Transverse colon (tissue), 4 donors: ENCODE measurements at regions not wholly inside any gene's neighbourhood (a gene's known extent, or its start where the extent isn't known, plus 50 kb on each side); places are given as distances from the start of the nearest gene placed in this dataset.

Experiments
- DNase-seq: peaks from one replicate; pipeline ENCODE4 v3.0.0-alpha.2; 2019
- H3K27ac ChIP-seq, 4 donors: fragments of 200-600 bp; sonication (generic); 2 replicates each; pipeline ENCODE4 v1.5.1; 2016 to 2018; ENCODE audit warnings: inconsistent platforms in 4 of 4
- H3K27me3 ChIP-seq: fragments of 200-600 bp; sonication (generic); 2 replicates; pipeline ENCODE4 v1.5.1; 2017; ENCODE audit warnings: inconsistent platforms
- H3K36me3 ChIP-seq, 4 donors: fragments of 200-600 bp; sonication (generic); 2 replicates each; pipeline ENCODE4 v1.5.1; 2017 to 2019; ENCODE audit warnings: inconsistent platforms in 4 of 4
- H3K4me1 ChIP-seq, 4 donors: fragments of 200-600 bp; sonication (generic); 2 replicates each; pipeline ENCODE4 v1.5.1; 2017 to 2020; ENCODE audit warnings: inconsistent platforms in 4 of 4
- H3K4me3 ChIP-seq, 4 donors: fragments of 200-600 bp; sonication (generic); 1 replicate in 1 of 4; 2 replicates in 3 of 4; pipeline versions ENCODE4 v1.5.1 to v1.6.1; 2017 to 2019; ENCODE audit warnings: inconsistent platforms in 4 of 4
- H3K9me3 ChIP-seq, 2 donors: fragments of 200-600 bp; sonication (generic); 2 replicates each; pipeline ENCODE4 v1.5.1; 2017 to 2019; ENCODE audit warnings: inconsistent platforms in 2 of 2
- EP300 ChIP-seq: sonication (generic); formaldehyde crosslinking; IDR thresholded peaks from one replicate; pipeline ENCODE4 v1.6.1; 2017; ENCODE audit warnings: antibody characterized with exemption, low read depth
- POLR2A ChIP-seq: fragments of 450-650 bp; IDR thresholded peaks from one replicate; pipeline ENCODE4 v1.6.1; 2016; ENCODE audit warnings: antibody characterized with exemption, mild to moderate bottlenecking, moderate library complexity
- POLR2AphosphoS5 ChIP-seq, 3 donors: sonication (generic); formaldehyde crosslinking; IDR thresholded peaks; one replicate each; pipeline ENCODE4 v1.6.1; 2016; ENCODE audit warnings: antibody characterized with exemption in 3 of 3
- WGBS, 2 donors: methylation state at CpG; one replicate each; pipeline ENCODE4 v1.1.5; 2018; ENCODE audit warnings: low coverage in 1 of 2; 5-methylcytosine and 5-hydroxymethylcytosine counted together
- in situ Hi-C, 4 donors: fragments of 200-750 bp; cut with MboI; loops; one replicate each; pipeline versions ENCODE4 v1.15.0 to v1.15.1; 2017; ENCODE audit warnings: low sequenced_read_pairs in 3 of 4, low pct_ligation_motif_present in 1 of 4, low pct_unique_long_range_greater_than_20kb in 1 of 4
- intact Hi-C: fragments of 100-400 bp; cut with DNase I; formaldehyde crosslinking; loops from one replicate; pipeline ENCODE4 v1.15.1; 2023; ENCODE audit warnings: low total_unique reads
- TF ChIP-seq, protein P1 (sequence below), 5 experiments: fragments of 200-600 bp in 3 of 5; fragments of 450-650 bp in 2 of 5; sonication (generic) in 3 of 5; IDR thresholded peaks; 1 replicate in 2 of 5; 2 replicates in 3 of 5; pipeline ENCODE4 v1.5.1; 2016 to 2017; ENCODE audit warnings: antibody characterized with exemption in 5 of 5, inconsistent platforms in 3 of 5, mild to moderate bottlenecking in 2 of 5, moderate library complexity in 1 of 5

DNA sequence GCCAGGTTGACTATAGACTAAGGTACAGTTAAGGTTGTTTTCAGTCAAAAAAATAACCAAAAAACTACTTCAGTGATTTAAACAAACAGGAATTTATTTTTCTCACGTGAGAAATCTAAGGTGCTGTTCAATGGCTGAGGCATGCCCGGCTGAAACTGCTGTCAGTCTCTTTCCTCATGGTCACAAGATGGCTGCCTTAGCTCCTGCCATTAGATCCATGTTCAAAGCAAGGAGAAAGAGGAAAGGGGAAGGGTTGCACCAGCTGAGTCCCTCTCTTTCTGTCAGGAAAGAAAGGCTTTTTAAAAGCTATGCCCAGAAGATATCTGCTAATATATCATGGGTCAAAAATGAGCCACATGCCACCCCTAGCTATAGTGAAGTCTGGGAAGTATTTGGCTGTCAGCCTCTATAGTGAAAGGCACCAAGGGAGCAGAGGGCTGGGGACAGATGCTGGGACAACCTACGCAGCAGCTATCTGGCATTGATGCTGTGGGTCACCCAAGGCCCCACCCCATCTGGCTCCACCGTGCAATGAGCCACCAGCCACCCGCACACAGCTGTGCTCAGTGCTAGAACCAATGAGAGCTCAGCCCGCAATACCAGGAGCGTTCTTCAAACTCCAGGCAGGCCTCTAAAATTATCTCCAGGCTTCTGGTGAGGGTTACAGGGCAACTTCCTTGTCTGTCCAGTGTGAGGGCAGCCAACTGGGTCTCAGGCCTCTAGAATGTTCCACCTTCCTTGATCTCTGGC lies 64.7 kb upstream of the GATA2 start:
- in situ Hi-C loops (no loop called here), intact Hi-C loops (no loop called here)
- 89 to 100% methylated on average over 2 to 7 of the region's 7 CpGs for WGBS, 2 donors
- H3K4me3 ChIP-seq = no peak overlapping the region
- no peaks in the 10 kb centered on the region for H3K36me3 ChIP-seq
- no peaks in the 10 kb centered on the region for H3K9me3 ChIP-seq
- H3K27ac ChIP-seq = no peak overlapping the region
- no peak for DNase-seq
- no peaks in the 10 kb centered on the region for H3K4me1 ChIP-seq
- H3K27me3 ChIP-seq = peaks cover 71% of the 10 kb centered on the region
- TF ChIP-seq POLR2AphosphoS5 (IDR thresholded peaks at IDR 0.05) (no peak), EP300 (no peak), POLR2A (no peak)
- TF ChIP-seq, protein P1, sequence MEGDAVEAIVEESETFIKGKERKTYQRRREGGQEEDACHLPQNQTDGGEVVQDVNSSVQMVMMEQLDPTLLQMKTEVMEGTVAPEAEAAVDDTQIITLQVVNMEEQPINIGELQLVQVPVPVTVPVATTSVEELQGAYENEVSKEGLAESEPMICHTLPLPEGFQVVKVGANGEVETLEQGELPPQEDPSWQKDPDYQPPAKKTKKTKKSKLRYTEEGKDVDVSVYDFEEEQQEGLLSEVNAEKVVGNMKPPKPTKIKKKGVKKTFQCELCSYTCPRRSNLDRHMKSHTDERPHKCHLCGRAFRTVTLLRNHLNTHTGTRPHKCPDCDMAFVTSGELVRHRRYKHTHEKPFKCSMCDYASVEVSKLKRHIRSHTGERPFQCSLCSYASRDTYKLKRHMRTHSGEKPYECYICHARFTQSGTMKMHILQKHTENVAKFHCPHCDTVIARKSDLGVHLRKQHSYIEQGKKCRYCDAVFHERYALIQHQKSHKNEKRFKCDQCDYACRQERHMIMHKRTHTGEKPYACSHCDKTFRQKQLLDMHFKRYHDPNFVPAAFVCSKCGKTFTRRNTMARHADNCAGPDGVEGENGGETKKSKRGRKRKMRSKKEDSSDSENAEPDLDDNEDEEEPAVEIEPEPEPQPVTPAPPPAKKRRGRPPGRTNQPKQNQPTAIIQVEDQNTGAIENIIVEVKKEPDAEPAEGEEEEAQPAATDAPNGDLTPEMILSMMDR (IDR thresholded peaks at IDR 0.05) = no peak

DNA sequence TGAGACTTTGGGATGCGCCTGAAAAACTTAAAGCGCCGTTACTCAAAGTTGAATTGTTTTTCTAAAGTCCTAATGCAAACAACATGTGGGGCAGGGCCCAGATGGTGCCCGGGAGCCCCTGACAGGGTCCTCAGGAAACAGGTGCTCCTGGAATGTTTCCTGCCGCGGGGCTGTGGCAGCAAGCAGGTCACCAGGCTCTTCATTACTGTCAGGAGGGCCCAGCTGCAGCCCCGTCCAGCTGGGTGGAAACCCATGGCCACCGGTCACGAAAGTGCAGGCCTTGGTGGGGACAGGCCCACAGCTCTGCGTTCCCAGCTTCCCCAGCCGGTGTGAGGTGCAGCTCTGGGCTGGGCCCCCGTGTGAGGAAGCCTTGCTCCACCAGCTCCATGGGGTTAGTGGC lies 63.9 kb upstream of the GATA2 start:
- DNase-seq = no peak
- no peak overlapping the region for H3K27ac ChIP-seq
- no peaks in the 10 kb centered on the region for H3K36me3 ChIP-seq
- in situ Hi-C loops (no loop called here), intact Hi-C loops (no loop called here)
- TF ChIP-seq EP300 (no peak), POLR2A (no peak), POLR2AphosphoS5 (IDR thresholded peaks at IDR 0.05) (no peak)
- TF ChIP-seq, protein P1 (IDR thresholded peaks at IDR 0.05) = no peak
- H3K4me1 ChIP-seq = no peaks in the 10 kb centered on the region
- H3K27me3 ChIP-seq = peaks cover 71% of the 10 kb centered on the region
- no peak overlapping the region for H3K4me3 ChIP-seq
- 47% methylated on average over 12 of the region's 12 CpGs; no CpG with 5 or more reads in 1 of the 2 donors for WGBS, 2 donors
- H3K9me3 ChIP-seq = no peaks in the 10 kb centered on the region

- no peak overlapping the region for H3K27ac ChIP-seq
- peaks cover 66% of the 10 kb centered on the region for H3K27me3 ChIP-seq
These were observed 63.4 kb upstream of the GATA2 start for GRCh38 chr3:128556384-128556783.

GRCh38 chr3:128555841-128556240 lies 62.8 kb upstream of the GATA2 start:
- Histone ChIP-seq H3K27ac (no peak overlapping the region), H3K27me3 (peaks cover 65% of the 10 kb centered on the region)
- in situ Hi-C loops = no loop called here

More at GRCh38 chr3:128556384-128556783, 63.4 kb upstream of the GATA2 start:
- Histone ChIP-seq H3K36me3 (no peaks in the 10 kb centered on the region), H3K4me3 (no peak overlapping the region), H3K4me1 (no peaks in the 10 kb centered on the region), H3K9me3 (no peaks in the 10 kb centered on the region)
- 81% methylated on average over 10 of the region's 10 CpGs; no CpG with 5 or more reads in 1 of the 2 donors for whole genome bisulfite sequencing, 2 donors
- no peak for DNase-seq
- TF ChIP-seq, protein P1 (IDR thresholded peaks at IDR 0.05) = no peak
- TF ChIP-seq POLR2A (no peak), EP300 (no peak), POLR2AphosphoS5 (IDR thresholded peaks at IDR 0.05) (no peak)
- intact Hi-C loops = no loop called here
- in situ Hi-C loops = no loop called here

More at GRCh38 chr3:128555841-128556240, 62.8 kb upstream of the GATA2 start:
- no peaks in the 10 kb centered on the region for H3K9me3 ChIP-seq
- H3K4me3 ChIP-seq = no peak overlapping the region
- no peak for DNase-seq
- intact Hi-C loops = no loop called here
- no peaks in the 10 kb centered on the region for H3K4me1 ChIP-seq
- 66% methylated on average over 6 of the region's 17 CpGs; no CpG with 5 or more reads in 1 of the 2 donors for WGBS, 2 donors
- TF ChIP-seq, protein P1 (IDR thresholded peaks at IDR 0.05) = no peak
- no peaks in the 10 kb centered on the region for H3K36me3 ChIP-seq
